ENCODE measurements at regions not wholly inside any gene's neighbourhood (a gene's known extent, or its start where the extent isn't known, plus 50 kb on each side); places are given as distances from the start of the nearest gene placed in this dataset.

DNA sequence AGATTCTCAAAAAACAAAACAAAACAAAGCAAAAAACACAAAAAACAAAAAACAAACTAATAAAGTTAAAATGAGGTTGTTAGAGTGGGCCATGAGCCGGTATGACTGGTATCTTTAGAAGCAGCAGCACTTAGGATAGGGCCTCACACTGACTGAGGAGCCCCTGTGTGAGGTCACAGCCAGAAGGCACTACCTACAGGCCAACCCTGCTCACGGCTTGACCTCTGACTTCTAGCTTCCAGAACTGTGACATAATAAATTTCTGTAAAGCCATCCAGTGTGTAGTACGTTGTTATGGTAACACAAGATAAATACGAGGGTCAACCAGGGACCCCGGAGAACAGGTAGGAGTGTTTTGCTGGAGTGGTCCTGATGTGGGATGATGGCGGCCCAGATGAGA, 629.6 kb downstream of the VRK1 start (continued):
- no peak for TF ChIP-seq ZNF639 (tag by site-specific recombination; IDR thresholded peaks at IDR 0.05)
- TF ChIP-seq ZNF146 (tag by site-specific recombination; IDR thresholded peaks at IDR 0.05), result no peak
- no peak for TF ChIP-seq ZNF23 (tag by site-specific recombination; IDR thresholded peaks at IDR 0.05; ENCODE audit: borderline replicate concordance)
- TF ChIP-seq ZFP41 (tag by site-specific recombination; IDR thresholded peaks at IDR 0.05; ENCODE audit: borderline replicate concordance), result no peak
- no peak for TF ChIP-seq ZNF433 (tag by site-specific recombination; IDR thresholded peaks at IDR 0.05; ENCODE audit: low read depth)
- TF ChIP-seq ZNF747 (tag by site-specific recombination; IDR thresholded peaks at IDR 0.05), result no peak
- no peak for TF ChIP-seq ZNF175 (tag by site-specific recombination; IDR thresholded peaks at IDR 0.05)
- no peak for TF ChIP-seq FEZF1 (tag by site-specific recombination; IDR thresholded peaks at IDR 0.05)
- TF ChIP-seq, protein P1, sequence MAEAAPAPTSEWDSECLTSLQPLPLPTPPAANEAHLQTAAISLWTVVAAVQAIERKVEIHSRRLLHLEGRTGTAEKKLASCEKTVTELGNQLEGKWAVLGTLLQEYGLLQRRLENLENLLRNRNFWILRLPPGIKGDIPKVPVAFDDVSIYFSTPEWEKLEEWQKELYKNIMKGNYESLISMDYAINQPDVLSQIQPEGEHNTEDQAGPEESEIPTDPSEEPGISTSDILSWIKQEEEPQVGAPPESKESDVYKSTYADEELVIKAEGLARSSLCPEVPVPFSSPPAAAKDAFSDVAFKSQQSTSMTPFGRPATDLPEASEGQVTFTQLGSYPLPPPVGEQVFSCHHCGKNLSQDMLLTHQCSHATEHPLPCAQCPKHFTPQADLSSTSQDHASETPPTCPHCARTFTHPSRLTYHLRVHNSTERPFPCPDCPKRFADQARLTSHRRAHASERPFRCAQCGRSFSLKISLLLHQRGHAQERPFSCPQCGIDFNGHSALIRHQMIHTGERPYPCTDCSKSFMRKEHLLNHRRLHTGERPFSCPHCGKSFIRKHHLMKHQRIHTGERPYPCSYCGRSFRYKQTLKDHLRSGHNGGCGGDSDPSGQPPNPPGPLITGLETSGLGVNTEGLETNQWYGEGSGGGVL (tag by site-specific recombination; IDR thresholded peaks at IDR 0.05), result no peak

- Histone ChIP-seq H3K36me3 (ENCODE audit: control insufficient read depth in 2 of 2, insufficient read depth in 1 of 2, low read length in 2 of 2) (no peaks in the 10 kb centered on the region), H3K27ac (ENCODE audit: extremely low read depth, low read depth, low read length) (no peak overlapping the region), H3K4me1 (ENCODE audit: control insufficient read depth, insufficient read depth, low read length) (no peaks in the 10 kb centered on the region), H3K9me3 (ENCODE audit: control insufficient read depth, insufficient read depth, low read depth, low read length) (no peaks in the 10 kb centered on the region), H3K4me3 (ENCODE audit: low read depth, low read length) (no peak overlapping the region)
- TF ChIP-seq ZNF704 (tag by site-specific recombination; IDR thresholded peaks at IDR 0.05) (no peak), ZNF664 (tag by site-specific recombination; IDR thresholded peaks at IDR 0.05) (no peak), ZNF37A (tag by site-specific recombination; IDR thresholded peaks at IDR 0.05) (no peak), KLF10 (tag by site-specific recombination; IDR thresholded peaks at IDR 0.05) (no peak), ZFHX2 (tag by site-specific recombination; conservative IDR thresholded peaks at IDR 0.05) (no peak), ZFP41 (tag by site-specific recombination; IDR thresholded peaks at IDR 0.05; ENCODE audit: borderline replicate concordance) (no peak), EGR2 (tag by site-specific recombination; IDR thresholded peaks at IDR 0.05; ENCODE audit: low read depth) (no peak), ZNF518A (tag by site-specific recombination; conservative IDR thresholded peaks at IDR 0.05; ENCODE audit: low read depth) (no peak), ZNF114 (tag by site-specific recombination; IDR thresholded peaks at IDR 0.05) (no peak), BCL11B (tag by site-specific recombination; IDR thresholded peaks at IDR 0.05; ENCODE audit: low read depth) (no peak)
- TF ChIP-seq, protein P2, sequence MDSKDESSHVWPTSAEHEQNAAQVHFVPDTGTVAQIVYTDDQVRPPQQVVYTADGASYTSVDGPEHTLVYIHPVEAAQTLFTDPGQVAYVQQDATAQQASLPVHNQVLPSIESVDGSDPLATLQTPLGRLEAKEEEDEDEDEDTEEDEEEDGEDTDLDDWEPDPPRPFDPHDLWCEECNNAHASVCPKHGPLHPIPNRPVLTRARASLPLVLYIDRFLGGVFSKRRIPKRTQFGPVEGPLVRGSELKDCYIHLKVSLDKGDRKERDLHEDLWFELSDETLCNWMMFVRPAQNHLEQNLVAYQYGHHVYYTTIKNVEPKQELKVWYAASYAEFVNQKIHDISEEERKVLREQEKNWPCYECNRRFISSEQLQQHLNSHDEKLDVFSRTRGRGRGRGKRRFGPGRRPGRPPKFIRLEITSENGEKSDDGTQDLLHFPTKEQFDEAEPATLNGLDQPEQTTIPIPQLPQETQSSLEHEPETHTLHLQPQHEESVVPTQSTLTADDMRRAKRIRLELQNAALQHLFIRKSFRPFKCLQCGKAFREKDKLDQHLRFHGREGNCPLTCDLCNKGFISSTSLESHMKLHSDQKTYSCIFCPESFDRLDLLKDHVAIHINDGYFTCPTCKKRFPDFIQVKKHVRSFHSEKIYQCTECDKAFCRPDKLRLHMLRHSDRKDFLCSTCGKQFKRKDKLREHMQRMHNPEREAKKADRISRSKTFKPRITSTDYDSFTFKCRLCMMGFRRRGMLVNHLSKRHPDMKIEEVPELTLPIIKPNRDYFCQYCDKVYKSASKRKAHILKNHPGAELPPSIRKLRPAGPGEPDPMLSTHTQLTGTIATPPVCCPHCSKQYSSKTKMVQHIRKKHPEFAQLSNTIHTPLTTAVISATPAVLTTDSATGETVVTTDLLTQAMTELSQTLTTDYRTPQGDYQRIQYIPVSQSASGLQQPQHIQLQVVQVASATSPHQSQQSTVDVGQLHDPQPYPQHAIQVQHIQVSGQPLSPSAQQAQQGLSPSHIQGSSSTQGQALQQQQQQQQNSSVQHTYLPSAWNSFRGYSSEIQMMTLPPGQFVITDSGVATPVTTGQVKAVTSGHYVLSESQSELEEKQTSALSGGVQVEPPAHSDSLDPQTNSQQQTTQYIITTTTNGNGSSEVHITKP (tag by site-specific recombination; IDR thresholded peaks at IDR 0.05), result no peak
- TF ChIP-seq, protein P3, sequence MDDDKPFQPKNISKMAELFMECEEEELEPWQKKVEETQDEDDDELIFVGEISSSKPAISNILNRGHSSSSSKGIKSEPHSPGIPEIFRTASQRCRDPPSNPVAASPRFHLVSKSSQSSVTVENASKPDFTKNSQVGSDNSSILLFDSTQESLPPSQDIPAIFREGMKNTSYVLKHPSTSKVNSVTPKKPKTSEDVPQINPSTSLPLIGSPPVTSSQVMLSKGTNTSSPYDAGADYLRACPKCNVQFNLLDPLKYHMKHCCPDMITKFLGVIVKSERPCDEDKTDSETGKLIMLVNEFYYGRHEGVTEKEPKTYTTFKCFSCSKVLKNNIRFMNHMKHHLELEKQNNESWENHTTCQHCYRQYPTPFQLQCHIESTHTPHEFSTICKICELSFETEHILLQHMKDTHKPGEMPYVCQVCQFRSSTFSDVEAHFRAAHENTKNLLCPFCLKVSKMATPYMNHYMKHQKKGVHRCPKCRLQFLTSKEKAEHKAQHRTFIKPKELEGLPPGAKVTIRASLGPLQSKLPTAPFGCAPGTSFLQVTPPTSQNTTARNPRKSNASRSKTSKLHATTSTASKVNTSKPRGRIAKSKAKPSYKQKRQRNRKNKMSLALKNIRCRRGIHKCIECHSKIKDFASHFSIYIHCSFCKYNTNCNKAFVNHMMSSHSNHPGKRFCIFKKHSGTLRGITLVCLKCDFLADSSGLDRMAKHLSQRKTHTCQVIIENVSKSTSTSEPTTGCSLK (tag by site-specific recombination; IDR thresholded peaks at IDR 0.05), result no peak
- POLR2A ChIA-PET, result no interaction called here
- CTCF ChIA-PET, result no interaction called here
Measured at GRCh38 chr14:97428808-97429440, 631.7 kb downstream of the VRK1 start.
